ENCODE measurements at regions not wholly inside any gene's neighbourhood (a gene's known extent, or its start where the extent isn't known, plus 50 kb on each side); places are given as distances from the start of the nearest gene placed in this dataset.

- intact Hi-C loops (cut with DNase I): no loop called here
- no peaks in the 10 kb centered on the region for H3K36me3 ChIP-seq
- H3K27ac ChIP-seq: no peak overlapping the region
- no peaks in the 10 kb centered on the region for H3K27me3 ChIP-seq (replicated peaks; ENCODE audit: insufficient read depth)
- DNase-seq (ENCODE audit: low spot score): no peak
- TF ChIP-seq POLR2AphosphoS5 (IDR thresholded peaks at IDR 0.05) (no peak), CTCF (IDR thresholded peaks at IDR 0.05) (no peak), POLR2A (IDR thresholded peaks at IDR 0.05) (no peak)
- no peak overlapping the region for H3K4me3 ChIP-seq
- no peaks in the 10 kb centered on the region for H3K9me3 ChIP-seq
- H3K4me1 ChIP-seq (replicated peaks): no peaks in the 10 kb centered on the region
- 64% methylated on average over 3 of the region's 3 CpGs for WGBS
Observed at GRCh38 chr14:83757916-83758315, 1772.0 kb upstream of the FLRT2 start.

GRCh38 chr14:83764656-83765599 is 1765.0 kb upstream of the FLRT2 start:
- no peaks in the 10 kb centered on the region for H3K36me3 ChIP-seq

GRCh38 chr14:83777516-83777915 is 1752.4 kb upstream of the FLRT2 start:
- TF ChIP-seq CTCF (IDR thresholded peaks at IDR 0.05): no peak
- TF ChIP-seq POLR2AphosphoS5 (IDR thresholded peaks at IDR 0.05): no peak
- no peak for TF ChIP-seq POLR2A (IDR thresholded peaks at IDR 0.05)
- H3K4me3 ChIP-seq: no peak overlapping the region
- WGBS: 56% methylated on average over 1 of the region's 1 CpG
- intact Hi-C loops (cut with DNase I): no loop called here
- no peaks in the 10 kb centered on the region for H3K27me3 ChIP-seq (replicated peaks; ENCODE audit: insufficient read depth)
- H3K9me3 ChIP-seq: no peaks in the 10 kb centered on the region
- no peaks in the 10 kb centered on the region for H3K4me1 ChIP-seq (replicated peaks)
- no peak overlapping the region for H3K27ac ChIP-seq
- H3K36me3 ChIP-seq: no peaks in the 10 kb centered on the region
- DNase-seq (ENCODE audit: low spot score): no peak

More at GRCh38 chr14:83764656-83765599, 1765.0 kb upstream of the FLRT2 start:
- H3K4me1 ChIP-seq (replicated peaks): no peaks in the 10 kb centered on the region
- no peak overlapping the region for H3K4me3 ChIP-seq
- no peak overlapping the region for H3K27ac ChIP-seq
- H3K9me3 ChIP-seq: no peaks in the 10 kb centered on the region
- intact Hi-C loops (cut with DNase I): no loop called here
- DNase-seq (ENCODE audit: low spot score): no peak
- WGBS: 83% methylated on average over 8 of the region's 8 CpGs
- TF ChIP-seq CTCF (IDR thresholded peaks at IDR 0.05): no peak
- TF ChIP-seq POLR2AphosphoS5 (IDR thresholded peaks at IDR 0.05): no peak
- TF ChIP-seq POLR2A (IDR thresholded peaks at IDR 0.05): no peak
- no peaks in the 10 kb centered on the region for H3K27me3 ChIP-seq (replicated peaks; ENCODE audit: insufficient read depth)

GRCh38 chr14:83779266-83779665 is 1750.7 kb upstream of the FLRT2 start:
- no peaks in the 10 kb centered on the region for H3K36me3 ChIP-seq
- no peak overlapping the region for H3K4me3 ChIP-seq
- H3K27me3 ChIP-seq (replicated peaks; ENCODE audit: insufficient read depth): no peaks in the 10 kb centered on the region
- no peaks in the 10 kb centered on the region for H3K4me1 ChIP-seq (replicated peaks)
- intact Hi-C loops (cut with DNase I): no loop called here
- no peaks in the 10 kb centered on the region for H3K9me3 ChIP-seq
- no peak for TF ChIP-seq CTCF (IDR thresholded peaks at IDR 0.05)
- TF ChIP-seq POLR2A (IDR thresholded peaks at IDR 0.05): no peak
- no peak for TF ChIP-seq POLR2AphosphoS5 (IDR thresholded peaks at IDR 0.05)
- WGBS: 89% methylated on average over 2 of the region's 2 CpGs
- H3K27ac ChIP-seq: no peak overlapping the region
- no peak for DNase-seq (ENCODE audit: low spot score)

- H3K36me3 ChIP-seq: no peaks in the 10 kb centered on the region
Observed at GRCh38 chr14:83780321-83780720, 1749.6 kb upstream of the FLRT2 start.

More at GRCh38 chr14:83780321-83780720, 1749.6 kb upstream of the FLRT2 start:
- 43% methylated on average over 3 of the region's 3 CpGs for WGBS
- H3K4me3 ChIP-seq: no peak overlapping the region
- DNase-seq (ENCODE audit: low spot score): no peak
- no peaks in the 10 kb centered on the region for H3K9me3 ChIP-seq
- no peak for TF ChIP-seq POLR2A (IDR thresholded peaks at IDR 0.05)
- no peak for TF ChIP-seq CTCF (IDR thresholded peaks at IDR 0.05)
- no peak for TF ChIP-seq POLR2AphosphoS5 (IDR thresholded peaks at IDR 0.05)
- no peaks in the 10 kb centered on the region for H3K4me1 ChIP-seq (replicated peaks)
- H3K27me3 ChIP-seq (replicated peaks; ENCODE audit: insufficient read depth): no peaks in the 10 kb centered on the region
- H3K27ac ChIP-seq: no peak overlapping the region
- intact Hi-C loops (cut with DNase I): no loop called here

All from prostate gland (tissue), 2 donors.